PC-9 (cell line): ENCODE measurements at regions not wholly inside any gene's neighbourhood (a gene's known extent, or its start where the extent isn't known, plus 50 kb on each side); places are given as distances from the start of the nearest gene placed in this dataset.

Experiments
- EZH2 ChIP-seq: fragments of 200-600 bp; sonication (generic); IDR thresholded peaks from 2 replicates; pipeline ENCODE4 v1.8.0; 2017; ENCODE audit warnings: antibody characterized with exemption, low read depth
- TF ChIP-seq, protein P1 (sequence below): fragments of 200-600 bp; sonication (generic); conservative IDR thresholded peaks from 2 replicates; pipeline ENCODE4 v1.6.1; 2017; ENCODE audit warnings: mixed run types, antibody characterized with exemption, mild to moderate bottlenecking, moderate library complexity

DNA sequence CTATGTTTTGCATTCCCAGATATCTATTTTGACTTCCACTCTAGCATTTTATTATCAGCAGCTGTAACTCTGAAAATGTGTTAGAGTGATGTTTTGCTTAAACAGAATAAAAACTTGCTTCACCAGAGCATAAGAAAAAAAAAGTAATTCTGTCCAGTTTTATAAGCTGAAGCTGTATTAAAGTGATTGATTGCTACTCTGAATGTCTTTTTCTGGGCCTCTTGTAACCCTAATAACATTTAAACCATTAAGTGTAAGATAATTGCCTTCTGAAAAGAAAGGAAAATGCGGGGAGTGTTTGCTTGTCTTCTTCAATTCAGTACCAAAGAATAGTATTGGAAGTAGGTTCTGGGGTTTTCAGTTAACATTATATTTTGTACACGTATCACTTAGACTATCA is 57.9 kb upstream of the UBE2E1 start:
- TF ChIP-seq EZH2: no peak
- TF ChIP-seq, protein P1, sequence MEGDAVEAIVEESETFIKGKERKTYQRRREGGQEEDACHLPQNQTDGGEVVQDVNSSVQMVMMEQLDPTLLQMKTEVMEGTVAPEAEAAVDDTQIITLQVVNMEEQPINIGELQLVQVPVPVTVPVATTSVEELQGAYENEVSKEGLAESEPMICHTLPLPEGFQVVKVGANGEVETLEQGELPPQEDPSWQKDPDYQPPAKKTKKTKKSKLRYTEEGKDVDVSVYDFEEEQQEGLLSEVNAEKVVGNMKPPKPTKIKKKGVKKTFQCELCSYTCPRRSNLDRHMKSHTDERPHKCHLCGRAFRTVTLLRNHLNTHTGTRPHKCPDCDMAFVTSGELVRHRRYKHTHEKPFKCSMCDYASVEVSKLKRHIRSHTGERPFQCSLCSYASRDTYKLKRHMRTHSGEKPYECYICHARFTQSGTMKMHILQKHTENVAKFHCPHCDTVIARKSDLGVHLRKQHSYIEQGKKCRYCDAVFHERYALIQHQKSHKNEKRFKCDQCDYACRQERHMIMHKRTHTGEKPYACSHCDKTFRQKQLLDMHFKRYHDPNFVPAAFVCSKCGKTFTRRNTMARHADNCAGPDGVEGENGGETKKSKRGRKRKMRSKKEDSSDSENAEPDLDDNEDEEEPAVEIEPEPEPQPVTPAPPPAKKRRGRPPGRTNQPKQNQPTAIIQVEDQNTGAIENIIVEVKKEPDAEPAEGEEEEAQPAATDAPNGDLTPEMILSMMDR: no peak
